ENCODE measurements at regions not wholly inside any gene's neighbourhood (a gene's known extent, or its start where the extent isn't known, plus 50 kb on each side); places are given as distances from the start of the nearest gene placed in this dataset.

GRCh38 chr10:8992009-8992408 lies 937.5 kb downstream of the GATA3 start:
- H3K36me3 ChIP-seq (ENCODE audit: control insufficient read depth in 4 of 4, insufficient read depth in 3 of 4, low read depth in 1 of 4, low read length in 3 of 4) = no peaks in the 10 kb centered on the region

GRCh38 chr10:8993864-8994263 lies 939.4 kb downstream of the GATA3 start:
- Histone ChIP-seq H3K9me3 (ENCODE audit: control insufficient read depth in 4 of 4, low read length in 3 of 4) (no peaks in the 10 kb centered on the region), H3K27me3 (ENCODE audit: control insufficient read depth in 4 of 4, insufficient read depth in 4 of 4, low read length in 3 of 4) (peaks cover 0 to 5% (median 0%) of the 10 kb centered on the region in 4 donors), H3K4me3 (ENCODE audit: low read depth in 1 of 3, low read length in 3 of 3) (no peak overlapping the region), H3K27ac (ENCODE audit: low read depth in 1 of 2, low read length in 2 of 2) (no peak overlapping the region), H3K4me1 (ENCODE audit: control insufficient read depth in 4 of 4, insufficient read depth in 4 of 4, low read length in 3 of 4) (no peaks in the 10 kb centered on the region), H3K9ac (ENCODE audit: low read depth in 1 of 2, low read length in 2 of 2) (no peak overlapping the region), H3K36me3 (ENCODE audit: control insufficient read depth in 4 of 4, insufficient read depth in 3 of 4, low read depth in 1 of 4, low read length in 3 of 4) (no peaks in the 10 kb centered on the region)
- WGBS = 66% methylated on average over 8 of the region's 8 CpGs
- TF ChIP-seq RAD21 (IDR thresholded peaks at IDR 0.05) (peak; percentile 31 to 35), GABPA (IDR thresholded peaks at IDR 0.05 in 1 of 2, conservative IDR thresholded peaks at IDR 0.05 in 1 of 2) (no peak)
- no peak for DNase-seq (ENCODE audit: low spot score)

More at GRCh38 chr10:8992009-8992408, 937.5 kb downstream of the GATA3 start:
- no peak for DNase-seq (ENCODE audit: low spot score)
- no peak for TF ChIP-seq JUND (IDR thresholded peaks at IDR 0.05)
- no peak for TF ChIP-seq ATF3 (IDR thresholded peaks at IDR 0.05)
- no peak for TF ChIP-seq REST (IDR thresholded peaks at IDR 0.05)
- no peak for TF ChIP-seq RXRA (IDR thresholded peaks at IDR 0.05)
- Histone ChIP-seq H3K9ac (ENCODE audit: low read depth in 1 of 2, low read length in 2 of 2) (no peak overlapping the region), H3K27ac (ENCODE audit: low read depth in 1 of 2, low read length in 2 of 2) (no peak overlapping the region), H3K4me3 (ENCODE audit: low read depth in 1 of 3, low read length in 3 of 3) (no peak overlapping the region), H3K4me1 (ENCODE audit: control insufficient read depth in 4 of 4, insufficient read depth in 4 of 4, low read length in 3 of 4) (no peaks in the 10 kb centered on the region), H3K9me3 (ENCODE audit: control insufficient read depth in 4 of 4, low read length in 3 of 4) (no peaks in the 10 kb centered on the region), H3K27me3 (ENCODE audit: control insufficient read depth in 4 of 4, insufficient read depth in 4 of 4, low read length in 3 of 4) (peaks cover 0 to 5% (median 0%) of the 10 kb centered on the region in 4 donors)
- 66% methylated on average over 1 of the region's 1 CpG for WGBS

GRCh38 chr10:8998751-8999150 lies 944.3 kb downstream of the GATA3 start:
- H3K36me3 ChIP-seq (ENCODE audit: control insufficient read depth in 4 of 4, insufficient read depth in 3 of 4, low read depth in 1 of 4, low read length in 3 of 4) = no peaks in the 10 kb centered on the region
- no peak overlapping the region for H3K27ac ChIP-seq (ENCODE audit: low read depth in 1 of 2, low read length in 2 of 2)
- peaks cover 0 to 3% (median 0%) of the 10 kb centered on the region in 4 donors for H3K27me3 ChIP-seq (ENCODE audit: control insufficient read depth in 4 of 4, insufficient read depth in 4 of 4, low read length in 3 of 4)
- H3K4me3 ChIP-seq (ENCODE audit: low read depth in 1 of 3, low read length in 3 of 3) = no peak overlapping the region
- H3K9ac ChIP-seq (ENCODE audit: low read depth in 1 of 2, low read length in 2 of 2) = no peak overlapping the region
- no peaks in the 10 kb centered on the region for H3K4me1 ChIP-seq (ENCODE audit: control insufficient read depth in 4 of 4, insufficient read depth in 4 of 4, low read length in 3 of 4)
- TF ChIP-seq YY1 (IDR thresholded peaks at IDR 0.05) = no peak
- no peak for TF ChIP-seq FOXA1 (IDR thresholded peaks at IDR 0.05)
- TF ChIP-seq MAX (IDR thresholded peaks at IDR 0.05) = no peak
- no peak for TF ChIP-seq TAF1 (conservative IDR thresholded peaks at IDR 0.05)
- TF ChIP-seq RAD21 (IDR thresholded peaks at IDR 0.05) = no peak
- TF ChIP-seq REST (IDR thresholded peaks at IDR 0.05) = no peak
- no peak for TF ChIP-seq HNF4A (conservative IDR thresholded peaks at IDR 0.05)
- no peak for TF ChIP-seq RXRA (IDR thresholded peaks at IDR 0.05)
- no peak for TF ChIP-seq ATF3 (IDR thresholded peaks at IDR 0.05)
- no peak for TF ChIP-seq GABPA (IDR thresholded peaks at IDR 0.05 in 1 of 2, conservative IDR thresholded peaks at IDR 0.05 in 1 of 2)
- no peaks in the 10 kb centered on the region for H3K9me3 ChIP-seq (ENCODE audit: control insufficient read depth in 4 of 4, low read length in 3 of 4)
- no peak for DNase-seq (ENCODE audit: low spot score)
